LNCaP clone FGC (cell line): ENCODE measurements at regions not wholly inside any gene's neighbourhood (a gene's known extent, or its start where the extent isn't known, plus 50 kb on each side); places are given as distances from the start of the nearest gene placed in this dataset.

Experiments
- DNase-seq: peaks from one replicate; pipeline ENCODE4 v3.0.0-alpha.2; 2011; ENCODE audit warnings: low read depth
- H3K4me3 ChIP-seq: 2 replicates; pipeline ENCODE4 v1.5.1; 2011; ENCODE audit warnings: mild to moderate bottlenecking, low read depth, low read length, control low read depth
- TF ChIP-seq, protein P1 (sequence below): IDR thresholded peaks from 2 replicates; pipeline ENCODE4 v1.5.1; 2012; ENCODE audit warnings: mild to moderate bottlenecking; ENCODE audit not compliant: control insufficient read depth, insufficient read depth; ENCODE audit errors: extremely low read depth

DNA sequence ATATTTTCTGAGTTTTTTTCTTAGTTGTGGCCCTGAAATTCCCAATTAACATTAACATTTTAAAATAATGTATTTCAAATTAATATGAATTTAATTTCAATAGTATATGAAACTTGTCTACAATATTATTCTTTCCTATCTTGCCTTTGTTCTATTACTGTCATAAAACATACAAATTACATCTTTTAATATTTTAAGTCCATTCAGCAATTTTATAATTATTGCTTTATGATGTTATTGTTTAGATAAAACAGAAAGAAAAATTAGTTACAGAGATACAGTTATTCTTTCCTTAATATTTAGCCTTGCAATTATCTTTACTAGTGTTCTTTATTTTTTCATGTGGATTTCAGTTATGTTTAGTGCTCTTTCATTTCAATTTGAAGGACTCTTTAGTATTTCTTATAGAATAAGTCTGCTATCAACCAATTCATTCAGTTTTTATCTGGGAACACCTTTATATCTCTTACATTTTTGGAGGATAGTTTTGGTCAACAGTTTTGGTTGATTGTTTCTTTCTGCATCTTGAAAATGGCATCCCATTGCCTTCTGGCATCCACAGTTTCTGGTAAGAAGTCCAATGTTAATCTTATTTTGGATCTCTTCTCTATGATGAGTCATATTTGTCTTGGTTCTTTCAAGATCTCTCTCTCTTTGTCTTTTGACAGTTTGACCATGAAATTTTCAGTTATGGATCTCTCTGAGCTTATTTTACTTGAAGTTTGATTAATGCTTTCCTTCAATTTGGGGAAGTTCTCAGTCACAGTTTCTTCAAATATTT is 76.9 kb upstream of the CHST9 start:
- no peak for DNase-seq
- no peak overlapping the region for H3K4me3 ChIP-seq
- TF ChIP-seq, protein P1, sequence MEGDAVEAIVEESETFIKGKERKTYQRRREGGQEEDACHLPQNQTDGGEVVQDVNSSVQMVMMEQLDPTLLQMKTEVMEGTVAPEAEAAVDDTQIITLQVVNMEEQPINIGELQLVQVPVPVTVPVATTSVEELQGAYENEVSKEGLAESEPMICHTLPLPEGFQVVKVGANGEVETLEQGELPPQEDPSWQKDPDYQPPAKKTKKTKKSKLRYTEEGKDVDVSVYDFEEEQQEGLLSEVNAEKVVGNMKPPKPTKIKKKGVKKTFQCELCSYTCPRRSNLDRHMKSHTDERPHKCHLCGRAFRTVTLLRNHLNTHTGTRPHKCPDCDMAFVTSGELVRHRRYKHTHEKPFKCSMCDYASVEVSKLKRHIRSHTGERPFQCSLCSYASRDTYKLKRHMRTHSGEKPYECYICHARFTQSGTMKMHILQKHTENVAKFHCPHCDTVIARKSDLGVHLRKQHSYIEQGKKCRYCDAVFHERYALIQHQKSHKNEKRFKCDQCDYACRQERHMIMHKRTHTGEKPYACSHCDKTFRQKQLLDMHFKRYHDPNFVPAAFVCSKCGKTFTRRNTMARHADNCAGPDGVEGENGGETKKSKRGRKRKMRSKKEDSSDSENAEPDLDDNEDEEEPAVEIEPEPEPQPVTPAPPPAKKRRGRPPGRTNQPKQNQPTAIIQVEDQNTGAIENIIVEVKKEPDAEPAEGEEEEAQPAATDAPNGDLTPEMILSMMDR = no peak

- no peak overlapping the region for H3K4me3 ChIP-seq
- TF ChIP-seq, protein P1 = no peak
- no peak for DNase-seq
Measured at GRCh38 chr18:27253571-27253970, 68.5 kb upstream of the CHST9 start.

DNA sequence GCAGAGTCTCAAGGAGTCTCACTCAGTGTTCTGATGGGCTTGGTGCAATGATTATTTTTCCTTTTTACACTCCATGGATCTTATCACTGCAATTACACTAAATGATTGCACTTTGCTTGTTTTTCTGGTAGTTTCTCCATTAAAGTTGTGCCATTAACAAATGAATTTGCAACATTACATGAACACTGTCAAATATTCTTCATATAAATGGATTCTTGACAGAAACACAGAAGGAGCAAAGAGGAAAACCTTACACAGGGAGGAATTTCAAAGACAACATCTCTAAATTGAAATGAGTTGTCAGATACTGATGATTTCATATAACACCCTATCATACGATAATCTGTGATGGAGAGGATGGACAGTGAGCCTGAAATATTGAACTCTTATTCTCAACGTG is 65.4 kb upstream of the CHST9 start:
- DNase-seq = no peak
- TF ChIP-seq, protein P1 = no peak
- H3K4me3 ChIP-seq = no peak overlapping the region

- DNase-seq = no peak
- H3K4me3 ChIP-seq = no peak overlapping the region
- TF ChIP-seq, protein P1 = no peak
Measured at GRCh38 chr18:27249933-27250332, 64.8 kb upstream of the CHST9 start.

- no peak overlapping the region for H3K4me3 ChIP-seq
- TF ChIP-seq, protein P1 = no peak
- no peak for DNase-seq
Measured at GRCh38 chr18:27244259-27244658, 59.2 kb upstream of the CHST9 start.

DNA sequence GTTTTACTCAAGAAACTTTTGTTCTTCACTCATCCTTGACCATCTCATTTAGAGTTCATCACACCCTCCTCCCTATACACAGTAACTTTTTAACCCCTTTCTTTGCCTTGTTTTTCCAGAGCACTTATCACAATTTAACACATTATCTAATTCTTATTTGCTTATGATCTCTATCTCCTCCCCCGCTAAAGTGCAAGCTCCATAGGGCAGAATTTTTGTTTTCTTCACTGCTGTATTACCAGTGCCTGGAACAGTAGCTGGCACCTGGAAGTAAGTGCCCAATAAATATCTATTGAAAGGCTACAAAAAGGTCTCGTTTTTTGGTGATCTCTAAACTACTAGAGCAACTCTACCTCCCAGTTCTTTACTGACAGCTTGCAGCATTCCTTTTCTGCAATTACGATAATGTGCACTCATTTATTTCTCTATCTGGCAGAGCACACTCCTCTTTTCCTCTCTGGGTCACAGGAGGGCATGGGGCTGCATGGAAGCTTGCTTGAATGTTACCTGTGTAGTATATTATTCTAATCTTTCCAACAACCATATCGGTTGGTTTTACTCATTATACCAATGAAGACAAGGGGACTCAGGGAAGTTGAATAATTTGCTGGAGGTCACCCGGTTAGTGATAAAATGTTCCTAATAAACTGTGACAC is 57.4 kb upstream of the CHST9 start:
- no peak for DNase-seq
- H3K4me3 ChIP-seq = no peak overlapping the region
- TF ChIP-seq, protein P1 = no peak
